Osteocyte (in vitro differentiated cells): ENCODE measurements at regions not wholly inside any gene's neighbourhood (a gene's known extent, or its start where the extent isn't known, plus 50 kb on each side); places are given as distances from the start of the nearest gene placed in this dataset.

Experiments
- DNase-seq: peaks from one replicate; pipeline ENCODE4 v3.0.0; 2021; ENCODE audit warnings: mixed read lengths; ENCODE audit not compliant: unreplicated experiment; ENCODE audit errors: extremely low spot score
- H3K27ac Mint-ChIP-seq: one replicate; pipeline ENCODE4 v1.8.0; 2021; ENCODE audit warnings: mild to moderate bottlenecking, mixed read lengths; ENCODE audit not compliant: unreplicated experiment
- H3K27me3 Mint-ChIP-seq: one replicate; pipeline ENCODE4 v1.8.0; 2021; ENCODE audit warnings: mixed read lengths; ENCODE audit not compliant: unreplicated experiment
- H3K36me3 Mint-ChIP-seq: one replicate; pipeline ENCODE4 v1.8.0; 2021; ENCODE audit warnings: mixed read lengths; ENCODE audit not compliant: unreplicated experiment
- H3K4me1 Mint-ChIP-seq: one replicate; pipeline ENCODE4 v1.8.0; 2021; ENCODE audit warnings: mixed read lengths; ENCODE audit not compliant: unreplicated experiment
- H3K4me3 Mint-ChIP-seq: one replicate; pipeline ENCODE4 v1.8.0; 2021; ENCODE audit warnings: mild to moderate bottlenecking, moderate library complexity, mixed read lengths; ENCODE audit not compliant: unreplicated experiment
- H3K9me3 Mint-ChIP-seq: one replicate; pipeline ENCODE4 v1.8.0; 2021; ENCODE audit warnings: mixed read lengths; ENCODE audit not compliant: unreplicated experiment
- TF ChIP-seq, protein P1 (sequence below): fragments of 200-600 bp; sonication (generic); IDR thresholded peaks from 2 replicates; pipeline ENCODE4 v1.5.0; 2021; ENCODE audit warnings: antibody characterized with exemption, mild to moderate bottlenecking, moderate library complexity

- Mint-ChIP-seq H3K9me3 (no peaks in the 10 kb centered on the region), H3K27ac (no peak overlapping the region), H3K36me3 (no peaks in the 10 kb centered on the region), H3K4me1 (no peaks in the 10 kb centered on the region), H3K27me3 (no peaks in the 10 kb centered on the region), H3K4me3 (no peak overlapping the region)
- no peak for DNase-seq
- TF ChIP-seq, protein P1, sequence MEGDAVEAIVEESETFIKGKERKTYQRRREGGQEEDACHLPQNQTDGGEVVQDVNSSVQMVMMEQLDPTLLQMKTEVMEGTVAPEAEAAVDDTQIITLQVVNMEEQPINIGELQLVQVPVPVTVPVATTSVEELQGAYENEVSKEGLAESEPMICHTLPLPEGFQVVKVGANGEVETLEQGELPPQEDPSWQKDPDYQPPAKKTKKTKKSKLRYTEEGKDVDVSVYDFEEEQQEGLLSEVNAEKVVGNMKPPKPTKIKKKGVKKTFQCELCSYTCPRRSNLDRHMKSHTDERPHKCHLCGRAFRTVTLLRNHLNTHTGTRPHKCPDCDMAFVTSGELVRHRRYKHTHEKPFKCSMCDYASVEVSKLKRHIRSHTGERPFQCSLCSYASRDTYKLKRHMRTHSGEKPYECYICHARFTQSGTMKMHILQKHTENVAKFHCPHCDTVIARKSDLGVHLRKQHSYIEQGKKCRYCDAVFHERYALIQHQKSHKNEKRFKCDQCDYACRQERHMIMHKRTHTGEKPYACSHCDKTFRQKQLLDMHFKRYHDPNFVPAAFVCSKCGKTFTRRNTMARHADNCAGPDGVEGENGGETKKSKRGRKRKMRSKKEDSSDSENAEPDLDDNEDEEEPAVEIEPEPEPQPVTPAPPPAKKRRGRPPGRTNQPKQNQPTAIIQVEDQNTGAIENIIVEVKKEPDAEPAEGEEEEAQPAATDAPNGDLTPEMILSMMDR = no peak
Observed at GRCh38 chr14:78071016-78071549, 99.1 kb upstream of the NRXN3 start.

- H3K27me3 Mint-ChIP-seq = no peaks in the 10 kb centered on the region
- no peak overlapping the region for H3K27ac Mint-ChIP-seq
- no peak overlapping the region for H3K4me3 Mint-ChIP-seq
- TF ChIP-seq, protein P1 = no peak
- H3K9me3 Mint-ChIP-seq = no peaks in the 10 kb centered on the region
- DNase-seq = no peak
- H3K36me3 Mint-ChIP-seq = no peaks in the 10 kb centered on the region
- no peaks in the 10 kb centered on the region for H3K4me1 Mint-ChIP-seq
Observed at GRCh38 chr14:78073028-78073427, 97.1 kb upstream of the NRXN3 start.

GRCh38 chr14:78074561-78074960 is 95.6 kb upstream of the NRXN3 start:
- H3K27me3 Mint-ChIP-seq = no peaks in the 10 kb centered on the region
- H3K4me3 Mint-ChIP-seq = no peak overlapping the region
- no peaks in the 10 kb centered on the region for H3K36me3 Mint-ChIP-seq
- no peak overlapping the region for H3K27ac Mint-ChIP-seq
- H3K9me3 Mint-ChIP-seq = no peaks in the 10 kb centered on the region
- DNase-seq = no peak
- no peaks in the 10 kb centered on the region for H3K4me1 Mint-ChIP-seq
- TF ChIP-seq, protein P1 = no peak

- no peaks in the 10 kb centered on the region for H3K36me3 Mint-ChIP-seq
- TF ChIP-seq, protein P1 = no peak
- no peak overlapping the region for H3K27ac Mint-ChIP-seq
- no peaks in the 10 kb centered on the region for H3K27me3 Mint-ChIP-seq
- H3K9me3 Mint-ChIP-seq = no peaks in the 10 kb centered on the region
- no peak for DNase-seq
- no peaks in the 10 kb centered on the region for H3K4me1 Mint-ChIP-seq
- no peak overlapping the region for H3K4me3 Mint-ChIP-seq
Observed at GRCh38 chr14:78075033-78075432, 95.1 kb upstream of the NRXN3 start.

GRCh38 chr14:78075555-78076277 is 94.5 kb upstream of the NRXN3 start:
- H3K4me1 Mint-ChIP-seq = no peaks in the 10 kb centered on the region
- H3K4me3 Mint-ChIP-seq = no peak overlapping the region
- no peaks in the 10 kb centered on the region for H3K27me3 Mint-ChIP-seq
- DNase-seq = no peak
- no peaks in the 10 kb centered on the region for H3K36me3 Mint-ChIP-seq
- no peak overlapping the region for H3K27ac Mint-ChIP-seq
- H3K9me3 Mint-ChIP-seq = no peaks in the 10 kb centered on the region
- TF ChIP-seq, protein P1 = no peak
